Stomach (tissue), 4 donors: ENCODE measurements at regions not wholly inside any gene's neighbourhood (a gene's known extent, or its start where the extent isn't known, plus 50 kb on each side); places are given as distances from the start of the nearest gene placed in this dataset.

ENCODE experiments used
- EP300 ChIP-seq: sonication (generic); formaldehyde crosslinking; IDR thresholded peaks from one replicate; pipeline ENCODE4 v1.6.1; 2017; ENCODE audit warnings: antibody characterized with exemption
- TF ChIP-seq, protein P1 (sequence below), 7 experiments: fragments of 450-650 bp in 4 of 7; fragments of 200-600 bp in 3 of 7; sonication (generic) in 3 of 7; IDR thresholded peaks; one replicate each; pipeline ENCODE4 v1.5.1; 2016 to 2019; ENCODE audit warnings: antibody characterized with exemption in 7 of 7, control low read depth in 2 of 7, mild to moderate bottlenecking in 1 of 7

DNA sequence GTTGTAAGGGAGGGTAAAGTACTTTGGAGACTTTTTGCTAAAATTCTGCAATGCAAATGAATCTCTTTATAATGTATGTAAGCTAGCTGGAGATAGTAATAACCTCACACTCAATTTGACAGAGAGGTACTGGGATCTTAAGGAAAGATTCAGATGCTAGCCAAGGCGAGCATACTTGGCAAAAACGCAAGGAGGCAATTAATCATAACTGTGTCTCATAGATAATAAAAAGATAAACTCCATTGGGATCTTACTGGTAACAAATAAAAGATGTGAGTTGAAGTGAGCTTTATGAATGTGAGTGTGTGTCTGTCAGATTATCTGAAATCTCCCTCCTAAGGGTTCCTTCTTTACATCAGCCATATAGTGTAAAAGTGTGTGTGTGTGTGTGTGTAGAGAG is 533.0 kb downstream of the TMX3 start:
- TF ChIP-seq, protein P1, sequence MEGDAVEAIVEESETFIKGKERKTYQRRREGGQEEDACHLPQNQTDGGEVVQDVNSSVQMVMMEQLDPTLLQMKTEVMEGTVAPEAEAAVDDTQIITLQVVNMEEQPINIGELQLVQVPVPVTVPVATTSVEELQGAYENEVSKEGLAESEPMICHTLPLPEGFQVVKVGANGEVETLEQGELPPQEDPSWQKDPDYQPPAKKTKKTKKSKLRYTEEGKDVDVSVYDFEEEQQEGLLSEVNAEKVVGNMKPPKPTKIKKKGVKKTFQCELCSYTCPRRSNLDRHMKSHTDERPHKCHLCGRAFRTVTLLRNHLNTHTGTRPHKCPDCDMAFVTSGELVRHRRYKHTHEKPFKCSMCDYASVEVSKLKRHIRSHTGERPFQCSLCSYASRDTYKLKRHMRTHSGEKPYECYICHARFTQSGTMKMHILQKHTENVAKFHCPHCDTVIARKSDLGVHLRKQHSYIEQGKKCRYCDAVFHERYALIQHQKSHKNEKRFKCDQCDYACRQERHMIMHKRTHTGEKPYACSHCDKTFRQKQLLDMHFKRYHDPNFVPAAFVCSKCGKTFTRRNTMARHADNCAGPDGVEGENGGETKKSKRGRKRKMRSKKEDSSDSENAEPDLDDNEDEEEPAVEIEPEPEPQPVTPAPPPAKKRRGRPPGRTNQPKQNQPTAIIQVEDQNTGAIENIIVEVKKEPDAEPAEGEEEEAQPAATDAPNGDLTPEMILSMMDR (IDR thresholded peaks at IDR 0.05) = no peak
- TF ChIP-seq EP300 = no peak
